ACC112 (cell line): ENCODE measurements at regions not wholly inside any gene's neighbourhood (a gene's known extent, or its start where the extent isn't known, plus 50 kb on each side); places are given as distances from the start of the nearest gene placed in this dataset.
"Not testable (repeated sequence)": the region's sequence is repeated elsewhere in the genome, so short reads cannot be mapped to it uniquely, and the experiment has no call there.

Experiments
- H2AFZ ChIP-seq: fragments of 200-600 bp; sonication (generic); one replicate; pipeline ENCODE4 v1.6.0; 2017; ENCODE audit warnings: antibody characterized with exemption, low read length; ENCODE audit not compliant: unreplicated experiment
- H3K27ac ChIP-seq: fragments of 200-600 bp; sonication (generic); 2 replicates; pipeline ENCODE4 v1.5.1; 2014; ENCODE audit warnings: low read depth, mild to moderate bottlenecking, antibody characterized with exemption, low read length, moderate library complexity
- H3K27me3 ChIP-seq: fragments of 200-600 bp; sonication (generic); 2 replicates; pipeline ENCODE4 v1.6.1; 2014; ENCODE audit warnings: mild to moderate bottlenecking, antibody characterized with exemption, low read length, moderate library complexity, mixed read lengths; ENCODE audit not compliant: insufficient read depth
- H3K36me3 ChIP-seq: fragments of 200-600 bp; sonication (generic); 2 replicates; pipeline ENCODE4 v1.6.1; 2016; ENCODE audit warnings: mild to moderate bottlenecking, antibody characterized with exemption, low read length, moderate library complexity, mixed read lengths; ENCODE audit not compliant: insufficient read depth
- H3K4me1 ChIP-seq: fragments of 200-600 bp; sonication (generic); one replicate; pipeline ENCODE4 v1.6.1; 2016; ENCODE audit warnings: low read length, mixed read lengths; ENCODE audit not compliant: insufficient read depth, unreplicated experiment, control insufficient read depth
- H3K4me3 ChIP-seq: fragments of 200-600 bp; sonication (generic); 2 replicates; pipeline ENCODE4 v1.5.1; 2014; ENCODE audit warnings: mild to moderate bottlenecking, low read depth, low read length
- H3K79me2 ChIP-seq: fragments of 200-600 bp; sonication (generic); one replicate; pipeline ENCODE4 v1.6.0; 2016; ENCODE audit warnings: low read length; ENCODE audit not compliant: control insufficient read depth, unreplicated experiment, insufficient read depth

GRCh38 chr2:76149846-76150245 lies 439.1 kb upstream of the GCFC2 start:
- Histone ChIP-seq H3K4me1 (no peaks in the 10 kb centered on the region), H3K27ac (no peak overlapping the region), H3K27me3 (no peaks in the 10 kb centered on the region), H2AFZ (no peak overlapping the region), H3K4me3 (no peak overlapping the region), H3K79me2 (no peaks in the 10 kb centered on the region), H3K36me3 (no peaks in the 10 kb centered on the region)

DNA sequence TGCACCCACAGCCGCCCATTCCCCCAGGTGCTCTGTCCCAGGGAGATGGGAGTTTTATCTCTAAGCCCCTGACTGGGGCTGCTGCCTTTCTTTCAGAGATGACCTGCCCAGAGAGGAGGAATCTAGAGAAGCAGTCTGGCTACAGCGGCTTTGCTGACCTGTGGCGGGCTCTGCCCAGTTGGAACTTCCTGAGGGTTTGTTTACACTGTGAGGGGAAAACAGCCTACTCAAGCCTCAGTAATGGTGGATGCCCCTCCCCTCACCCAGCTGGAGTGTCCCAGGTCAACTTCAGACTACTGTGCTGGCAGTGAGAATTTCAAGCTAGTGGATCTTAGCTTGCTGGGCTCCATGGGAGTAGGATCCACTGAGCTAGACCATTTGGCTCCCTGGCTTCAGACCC lies 428.6 kb upstream of the GCFC2 start:
- not testable (repeated sequence) for H3K36me3 ChIP-seq, H2AFZ ChIP-seq, H3K4me3 ChIP-seq, H3K79me2 ChIP-seq, H3K27ac ChIP-seq, H3K27me3 ChIP-seq, H3K4me1 ChIP-seq

GRCh38 chr2:76128622-76129021 lies 417.9 kb upstream of the GCFC2 start:
- Histone ChIP-seq H3K79me2 (no peaks in the 10 kb centered on the region), H3K4me1 (no peaks in the 10 kb centered on the region)

DNA sequence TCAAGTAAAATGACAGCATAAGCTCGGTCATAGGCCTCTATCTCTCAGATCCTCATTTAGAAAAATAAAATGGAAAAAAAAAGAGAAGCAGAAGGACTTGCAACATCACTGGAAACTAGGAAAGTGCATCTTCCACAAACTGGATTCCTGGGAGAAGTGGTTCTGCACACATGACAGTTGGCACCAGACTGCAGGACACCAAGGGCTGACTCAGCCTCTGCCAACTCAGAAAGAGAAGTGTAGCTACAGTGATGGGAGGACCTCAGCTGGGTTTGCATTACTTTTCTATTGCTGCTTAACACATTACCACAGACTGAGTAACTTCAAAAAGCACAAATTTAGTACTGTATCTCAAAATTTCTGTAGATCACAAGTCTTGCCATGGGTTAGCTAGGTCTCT lies 409.5 kb upstream of the GCFC2 start:
- no peaks in the 10 kb centered on the region for H3K27me3 ChIP-seq

More at GRCh38 chr2:76128622-76129021, 417.9 kb upstream of the GCFC2 start:
- Histone ChIP-seq H3K27ac (no peak overlapping the region), H3K27me3 (no peaks in the 10 kb centered on the region), H3K4me3 (no peak overlapping the region), H2AFZ (no peak overlapping the region), H3K36me3 (no peaks in the 10 kb centered on the region)

GRCh38 chr2:76089683-76090082 lies 379.0 kb upstream of the GCFC2 start:
- no peak overlapping the region for H2AFZ ChIP-seq
- no peak overlapping the region for H3K4me3 ChIP-seq
- H3K79me2 ChIP-seq = no peaks in the 10 kb centered on the region
- no peak overlapping the region for H3K27ac ChIP-seq
- no peaks in the 10 kb centered on the region for H3K36me3 ChIP-seq
- no peaks in the 10 kb centered on the region for H3K4me1 ChIP-seq
- H3K27me3 ChIP-seq = no peaks in the 10 kb centered on the region

More for the DNA sequence above, 409.5 kb upstream of the GCFC2 start:
- Histone ChIP-seq H3K4me1 (no peaks in the 10 kb centered on the region), H3K27ac (no peak overlapping the region), H3K79me2 (no peaks in the 10 kb centered on the region), H3K4me3 (no peak overlapping the region), H3K36me3 (no peaks in the 10 kb centered on the region), H2AFZ (no peak overlapping the region)

DNA sequence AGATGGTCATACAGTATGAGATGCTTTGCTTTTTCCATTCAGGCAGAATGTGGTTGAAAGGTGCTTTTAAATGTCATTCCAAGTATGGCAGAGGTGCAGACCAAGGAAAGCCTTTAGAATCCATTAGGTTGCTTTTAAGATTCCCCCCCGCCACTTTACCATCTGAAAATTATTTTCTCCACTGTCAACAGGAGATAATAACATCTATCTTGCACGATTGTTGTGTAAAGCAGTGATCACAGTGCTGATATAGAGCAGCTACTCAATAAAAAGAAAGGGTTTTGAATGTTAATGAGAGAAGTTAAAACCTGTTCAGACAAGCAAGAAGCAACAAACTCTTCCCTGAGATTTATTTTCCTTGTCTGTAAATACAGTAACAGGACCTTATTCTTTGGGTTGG lies 372.5 kb upstream of the GCFC2 start:
- H3K27me3 ChIP-seq = no peaks in the 10 kb centered on the region
- H3K27ac ChIP-seq = no peak overlapping the region

GRCh38 chr2:76082509-76082908 lies 371.8 kb upstream of the GCFC2 start:
- H3K4me1 ChIP-seq = no peaks in the 10 kb centered on the region
- no peak overlapping the region for H2AFZ ChIP-seq
- H3K79me2 ChIP-seq = no peaks in the 10 kb centered on the region
- no peaks in the 10 kb centered on the region for H3K36me3 ChIP-seq
- H3K4me3 ChIP-seq = no peak overlapping the region
- no peak overlapping the region for H3K27ac ChIP-seq
- no peaks in the 10 kb centered on the region for H3K27me3 ChIP-seq

More for the DNA sequence above, 372.5 kb upstream of the GCFC2 start:
- Histone ChIP-seq H3K36me3 (no peaks in the 10 kb centered on the region), H3K79me2 (no peaks in the 10 kb centered on the region), H3K4me3 (no peak overlapping the region), H2AFZ (no peak overlapping the region), H3K4me1 (no peaks in the 10 kb centered on the region)

DNA sequence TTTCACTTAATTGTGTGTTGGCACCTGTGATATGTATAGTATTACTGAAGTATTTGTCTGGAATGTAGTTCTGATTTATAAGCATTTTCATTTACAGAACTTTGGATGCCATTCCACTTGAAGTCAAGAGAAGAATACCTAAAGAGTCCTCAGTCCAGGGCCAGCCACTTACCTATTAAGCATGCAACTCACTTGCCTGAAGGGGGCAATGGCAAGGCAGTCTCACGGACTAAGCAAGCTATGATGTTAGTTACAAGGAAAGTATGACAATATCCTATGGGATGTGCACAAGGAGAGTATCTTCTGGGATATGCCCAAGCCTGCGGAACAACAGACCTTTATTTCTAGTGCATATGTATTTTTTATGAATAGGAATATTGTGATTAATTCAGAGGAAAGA lies 369.4 kb upstream of the GCFC2 start:
- H3K36me3 ChIP-seq = no peaks in the 10 kb centered on the region
- H2AFZ ChIP-seq = no peak overlapping the region
- H3K27ac ChIP-seq = no peak overlapping the region
- H3K4me3 ChIP-seq = no peak overlapping the region
- no peaks in the 10 kb centered on the region for H3K4me1 ChIP-seq
- no peaks in the 10 kb centered on the region for H3K27me3 ChIP-seq
- no peaks in the 10 kb centered on the region for H3K79me2 ChIP-seq

DNA sequence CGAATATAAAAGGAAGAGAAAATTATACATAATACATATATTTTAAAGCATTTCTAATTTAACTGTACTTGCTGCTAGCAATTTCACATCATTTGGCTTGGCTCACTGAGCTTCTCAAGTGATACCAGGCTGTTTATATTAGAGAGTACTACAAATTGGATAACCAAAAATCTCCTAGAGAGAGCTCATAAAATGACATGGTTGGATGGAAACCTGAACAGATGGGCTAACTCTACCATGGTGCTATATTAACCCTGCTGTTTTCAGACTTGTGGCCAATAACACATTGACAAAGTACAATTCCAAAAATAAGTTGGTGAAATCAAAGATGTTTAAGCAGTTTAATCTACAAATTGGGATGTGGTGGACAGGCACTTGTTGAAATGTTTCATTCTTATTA lies 364.4 kb upstream of the GCFC2 start:
- no peak overlapping the region for H3K4me3 ChIP-seq
- H3K36me3 ChIP-seq = no peaks in the 10 kb centered on the region
- H3K79me2 ChIP-seq = no peaks in the 10 kb centered on the region
- H3K27ac ChIP-seq = no peak overlapping the region
- H3K4me1 ChIP-seq = no peaks in the 10 kb centered on the region
- H3K27me3 ChIP-seq = no peaks in the 10 kb centered on the region
- no peak overlapping the region for H2AFZ ChIP-seq

GRCh38 chr2:76073992-76074604 lies 363.4 kb upstream of the GCFC2 start:
- no peak overlapping the region for H2AFZ ChIP-seq
- no peaks in the 10 kb centered on the region for H3K4me1 ChIP-seq
- no peak overlapping the region for H3K4me3 ChIP-seq
- H3K79me2 ChIP-seq = no peaks in the 10 kb centered on the region
- H3K27ac ChIP-seq = no peak overlapping the region
- H3K36me3 ChIP-seq = no peaks in the 10 kb centered on the region
- H3K27me3 ChIP-seq = no peaks in the 10 kb centered on the region

- no peaks in the 10 kb centered on the region for H3K27me3 ChIP-seq
- H3K79me2 ChIP-seq = no peaks in the 10 kb centered on the region
- H2AFZ ChIP-seq = no peak overlapping the region
- no peak overlapping the region for H3K27ac ChIP-seq
- H3K36me3 ChIP-seq = no peaks in the 10 kb centered on the region
- H3K4me3 ChIP-seq = no peak overlapping the region
- no peaks in the 10 kb centered on the region for H3K4me1 ChIP-seq
Observed at GRCh38 chr2:76050196-76050595, 339.5 kb upstream of the GCFC2 start.
